ENCODE measurements at regions not wholly inside any gene's neighbourhood (a gene's known extent, or its start where the extent isn't known, plus 50 kb on each side); places are given as distances from the start of the nearest gene placed in this dataset.

- TF ChIP-seq CHD7 (IDR thresholded peaks at IDR 0.05; ENCODE audit: insufficient replicate concordance, low read length) (no peak), USF2 (IDR thresholded peaks at IDR 0.05; ENCODE audit: low read length) (no peak), SUZ12 (IDR thresholded peaks at IDR 0.05; ENCODE audit: low read length) (no peak), KDM5A (IDR thresholded peaks at IDR 0.05; ENCODE audit: low read length) (no peak), TCF12 (IDR thresholded peaks at IDR 0.05; ENCODE audit: low read depth, low read length) (no peak), SIX5 (IDR thresholded peaks at IDR 0.05; ENCODE audit: low read depth, low read length) (no peak), POLR2A (IDR thresholded peaks at IDR 0.05; ENCODE audit: control extremely low read depth in 1 of 2, low read depth in 2 of 2, low read length in 2 of 2) (no peak), EGR1 (IDR thresholded peaks at IDR 0.05; ENCODE audit: borderline replicate concordance, low read depth, low read length) (no peak)
Measured at GRCh38 chr9:71303351-71303750, 181.9 kb upstream of the TRPM3 start (continued).
